ENCODE measurements at regions not wholly inside any gene's neighbourhood (a gene's known extent, or its start where the extent isn't known, plus 50 kb on each side); places are given as distances from the start of the nearest gene placed in this dataset.

GRCh38 chr5:159713254-159713653 lies 203.0 kb upstream of the ADRA1B start:
- intact Hi-C loops (cut with DNase I; ENCODE audit: low total_unique reads): no loop called here
- H3K4me3 ChIP-seq: no peak overlapping the region
- TF ChIP-seq CTCF (IDR thresholded peaks at IDR 0.05) (no peak), POLR2A (IDR thresholded peaks at IDR 0.05) (no peak)

GRCh38 chr5:159713773-159714172 lies 202.5 kb upstream of the ADRA1B start:
- H3K9me3 ChIP-seq: no peaks in the 10 kb centered on the region
- H3K4me3 ChIP-seq: no peak overlapping the region
- no peak overlapping the region for H3K27ac ChIP-seq
- intact Hi-C loops (cut with DNase I; ENCODE audit: low total_unique reads): no loop called here
- H3K36me3 ChIP-seq: no peaks in the 10 kb centered on the region
- no peaks in the 10 kb centered on the region for H3K4me1 ChIP-seq
- no peak for DNase-seq
- no peaks in the 10 kb centered on the region for H3K27me3 ChIP-seq
- TF ChIP-seq POLR2A (IDR thresholded peaks at IDR 0.05): no peak
- TF ChIP-seq CTCF (IDR thresholded peaks at IDR 0.05): no peak

More at GRCh38 chr5:159713254-159713653, 203.0 kb upstream of the ADRA1B start:
- Histone ChIP-seq H3K27me3 (no peaks in the 10 kb centered on the region), H3K27ac (no peak overlapping the region), H3K4me1 (no peaks in the 10 kb centered on the region), H3K9me3 (no peaks in the 10 kb centered on the region), H3K36me3 (no peaks in the 10 kb centered on the region)
- DNase-seq: no peak

- DNase-seq: no peak
- Histone ChIP-seq H3K27ac (peak overlapping the region in 1 of 2 donors; percentile 69), H3K27me3 (no peaks in the 10 kb centered on the region), H3K4me3 (no peak overlapping the region), H3K4me1 (peaks cover 5 to 7% of the 10 kb centered on the region in 2 donors), H3K9me3 (no peaks in the 10 kb centered on the region), H3K36me3 (no peaks in the 10 kb centered on the region)
- intact Hi-C loops (cut with DNase I; ENCODE audit: low total_unique reads): no loop called here
- TF ChIP-seq POLR2A (IDR thresholded peaks at IDR 0.05) (no peak), CTCF (IDR thresholded peaks at IDR 0.05) (no peak)
These were observed 190.8 kb upstream of the ADRA1B start for GRCh38 chr5:159725475-159725874.

- intact Hi-C loops (cut with DNase I; ENCODE audit: low total_unique reads): no loop called here
- no peak overlapping the region for H3K4me3 ChIP-seq
- no peak overlapping the region for H3K27ac ChIP-seq
- H3K27me3 ChIP-seq: no peaks in the 10 kb centered on the region
- peaks cover 5 to 7% of the 10 kb centered on the region in 2 donors for H3K4me1 ChIP-seq
- TF ChIP-seq CTCF (IDR thresholded peaks at IDR 0.05) (no peak), POLR2A (IDR thresholded peaks at IDR 0.05) (no peak)
- H3K9me3 ChIP-seq: no peaks in the 10 kb centered on the region
- DNase-seq: no peak
- no peaks in the 10 kb centered on the region for H3K36me3 ChIP-seq
These were observed 189.1 kb upstream of the ADRA1B start for GRCh38 chr5:159727167-159727566.

- intact Hi-C loops (cut with DNase I; ENCODE audit: low total_unique reads): no loop called here
- Histone ChIP-seq H3K36me3 (no peaks in the 10 kb centered on the region), H3K4me1 (peaks cover 4 to 5% of the 10 kb centered on the region in 2 donors), H3K27me3 (no peaks in the 10 kb centered on the region), H3K9me3 (no peaks in the 10 kb centered on the region), H3K27ac (no peak overlapping the region), H3K4me3 (no peak overlapping the region)
- DNase-seq: no peak
- TF ChIP-seq CTCF (IDR thresholded peaks at IDR 0.05) (no peak), POLR2A (IDR thresholded peaks at IDR 0.05) (no peak)
These were observed 186.0 kb upstream of the ADRA1B start for GRCh38 chr5:159730285-159730684.

Data from uterus (tissue), 3 donors.